Omental fat pad (tissue), 3 donors: ENCODE measurements at regions not wholly inside any gene's neighbourhood (a gene's known extent, or its start where the extent isn't known, plus 50 kb on each side); places are given as distances from the start of the nearest gene placed in this dataset.

Experiments used
- ATAC-seq: fragments of 150-250 bp; one replicate; pipeline ENCODE4 v1.9.1; 2016; ENCODE audit warnings: mild to moderate bottlenecking, moderate library complexity; ENCODE audit not compliant: low FRiP score
- DNase-seq: peaks from one replicate; pipeline ENCODE4 v3.0.0-alpha.2; 2019; ENCODE audit warnings: low spot score
- TF ChIP-seq, protein P1 (sequence below), 3 donors: fragments of 450-650 bp; IDR thresholded peaks; one replicate each; pipeline ENCODE4 v1.5.1; 2016 to 2017; ENCODE audit warnings: antibody characterized with exemption in 3 of 3, mild to moderate bottlenecking in 3 of 3, moderate library complexity in 2 of 3

DNA sequence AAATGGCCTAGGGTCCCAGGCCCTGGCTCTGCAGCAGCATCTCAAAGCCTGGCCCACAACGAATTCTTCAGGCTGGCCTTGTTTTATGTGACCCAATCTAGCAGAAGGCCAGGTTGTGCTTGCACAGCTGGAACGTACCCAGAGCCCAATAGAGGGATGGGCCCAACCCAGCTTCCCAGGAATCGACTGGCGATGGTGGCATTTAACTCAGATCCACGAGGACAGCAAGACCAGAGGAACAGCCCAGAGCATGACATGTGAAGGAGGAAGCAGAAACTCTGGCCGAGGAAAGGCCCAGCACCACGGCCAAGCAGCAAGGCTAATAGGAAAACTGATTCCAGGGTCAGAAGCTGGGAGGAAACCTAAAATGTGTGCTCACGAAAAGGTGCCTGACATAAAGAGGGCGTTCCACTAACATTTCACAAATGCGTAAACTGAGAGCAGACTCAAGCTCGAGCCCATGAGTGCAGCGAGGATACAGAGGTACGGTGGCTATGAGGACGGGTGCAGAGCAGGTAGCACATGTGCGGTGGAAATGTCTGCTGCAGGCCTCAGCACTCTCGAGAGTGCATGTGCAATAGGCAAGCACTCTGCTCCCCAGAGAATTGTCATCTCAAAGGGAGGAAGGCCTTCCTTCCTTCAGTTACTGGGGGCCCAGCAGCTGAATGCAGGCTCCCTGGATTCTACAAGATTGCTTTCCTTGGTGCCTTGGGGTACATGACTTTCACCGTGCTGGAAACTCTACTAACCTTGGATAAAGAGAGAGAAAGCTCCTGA is 156.9 kb upstream of the GLI2 start:
- TF ChIP-seq, protein P1, sequence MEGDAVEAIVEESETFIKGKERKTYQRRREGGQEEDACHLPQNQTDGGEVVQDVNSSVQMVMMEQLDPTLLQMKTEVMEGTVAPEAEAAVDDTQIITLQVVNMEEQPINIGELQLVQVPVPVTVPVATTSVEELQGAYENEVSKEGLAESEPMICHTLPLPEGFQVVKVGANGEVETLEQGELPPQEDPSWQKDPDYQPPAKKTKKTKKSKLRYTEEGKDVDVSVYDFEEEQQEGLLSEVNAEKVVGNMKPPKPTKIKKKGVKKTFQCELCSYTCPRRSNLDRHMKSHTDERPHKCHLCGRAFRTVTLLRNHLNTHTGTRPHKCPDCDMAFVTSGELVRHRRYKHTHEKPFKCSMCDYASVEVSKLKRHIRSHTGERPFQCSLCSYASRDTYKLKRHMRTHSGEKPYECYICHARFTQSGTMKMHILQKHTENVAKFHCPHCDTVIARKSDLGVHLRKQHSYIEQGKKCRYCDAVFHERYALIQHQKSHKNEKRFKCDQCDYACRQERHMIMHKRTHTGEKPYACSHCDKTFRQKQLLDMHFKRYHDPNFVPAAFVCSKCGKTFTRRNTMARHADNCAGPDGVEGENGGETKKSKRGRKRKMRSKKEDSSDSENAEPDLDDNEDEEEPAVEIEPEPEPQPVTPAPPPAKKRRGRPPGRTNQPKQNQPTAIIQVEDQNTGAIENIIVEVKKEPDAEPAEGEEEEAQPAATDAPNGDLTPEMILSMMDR (IDR thresholded peaks at IDR 0.05) = no peak
- DNase-seq (no peak), ATAC-seq (no peak)

DNA sequence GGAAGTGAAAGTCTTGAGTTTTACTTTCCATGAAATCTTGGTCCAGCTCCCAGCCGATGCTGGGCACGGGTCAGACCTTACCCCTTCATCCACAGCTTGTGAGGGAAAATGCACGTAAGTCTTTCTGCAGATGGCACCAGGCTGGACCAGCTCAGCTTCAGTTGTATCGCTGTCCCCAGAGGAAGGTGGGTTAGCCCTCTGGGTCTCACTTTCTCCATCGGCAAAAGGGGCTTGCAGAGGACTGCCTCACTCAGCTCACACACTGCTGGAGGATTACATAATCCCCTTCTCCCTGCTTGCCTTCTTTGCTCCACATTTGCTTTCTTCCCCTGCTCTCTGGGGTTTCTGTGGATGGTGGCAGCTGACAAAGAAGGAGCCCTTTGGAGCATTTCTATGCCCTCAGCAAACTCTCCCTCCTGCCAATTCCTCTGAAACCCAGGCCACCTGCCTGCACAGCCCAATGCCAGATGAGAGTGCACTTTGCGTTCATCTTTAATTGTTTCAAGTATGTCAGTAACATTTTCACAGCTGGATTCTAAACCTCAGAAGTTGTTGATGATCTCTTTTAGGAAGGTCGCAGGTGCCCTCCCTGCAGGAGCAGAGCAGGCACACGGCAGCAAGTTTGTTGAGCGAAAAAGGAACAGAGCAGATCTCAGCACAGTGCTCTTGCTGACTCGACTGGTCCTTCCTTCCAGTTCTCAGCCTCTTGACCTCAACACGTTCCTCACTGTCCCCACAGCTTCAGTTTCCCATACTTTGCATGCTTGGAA is 155.6 kb upstream of the GLI2 start:
- DNase-seq (no peak), ATAC-seq (no peak)
- TF ChIP-seq, protein P1 (IDR thresholded peaks at IDR 0.05) = no peak

DNA sequence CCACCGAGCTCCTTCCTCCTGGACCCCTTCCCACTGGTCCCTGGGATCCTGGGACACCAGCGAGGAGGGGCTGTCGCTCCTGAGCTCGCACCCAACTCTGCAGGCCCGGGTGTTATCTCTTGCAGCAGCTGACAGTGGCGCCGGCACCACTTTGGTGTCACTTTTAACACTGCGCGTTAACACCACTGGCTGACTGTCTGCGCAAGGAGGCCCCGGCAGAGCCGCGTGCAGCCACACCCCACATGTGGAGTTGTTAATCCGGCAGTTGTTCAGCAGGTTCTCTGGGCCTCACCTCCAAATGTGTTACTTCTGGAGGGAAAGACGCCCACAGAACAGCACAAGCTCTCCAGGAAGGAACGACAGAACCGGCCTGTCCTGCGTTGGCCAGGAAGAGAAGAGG is 155.0 kb upstream of the GLI2 start:
- ATAC-seq (peak; percentile 10), DNase-seq (no peak)
- TF ChIP-seq, protein P1 (IDR thresholded peaks at IDR 0.05) = no peak

DNA sequence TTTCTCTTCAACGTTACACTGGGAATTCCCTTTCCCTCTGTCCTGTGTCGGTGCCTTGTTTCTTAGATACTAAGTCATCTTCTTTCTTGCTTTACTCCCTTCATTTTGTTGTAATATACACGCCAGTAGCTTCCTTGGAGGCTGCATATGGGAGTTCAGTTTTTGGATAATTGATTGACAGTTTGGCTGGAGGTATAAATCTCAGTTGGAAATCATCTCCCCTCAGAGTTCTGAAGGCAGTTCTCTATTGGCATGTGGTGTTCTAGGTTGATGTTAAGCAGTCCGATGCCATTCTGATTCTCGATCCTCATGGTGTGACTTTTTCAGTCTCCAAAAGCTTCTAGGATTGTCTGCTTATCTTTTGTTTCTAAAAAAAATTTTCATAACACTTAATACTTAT is 152.5 kb upstream of the GLI2 start:
- no peak for DNase-seq
- ATAC-seq = no peak
- TF ChIP-seq, protein P1 (IDR thresholded peaks at IDR 0.05) = no peak

DNA sequence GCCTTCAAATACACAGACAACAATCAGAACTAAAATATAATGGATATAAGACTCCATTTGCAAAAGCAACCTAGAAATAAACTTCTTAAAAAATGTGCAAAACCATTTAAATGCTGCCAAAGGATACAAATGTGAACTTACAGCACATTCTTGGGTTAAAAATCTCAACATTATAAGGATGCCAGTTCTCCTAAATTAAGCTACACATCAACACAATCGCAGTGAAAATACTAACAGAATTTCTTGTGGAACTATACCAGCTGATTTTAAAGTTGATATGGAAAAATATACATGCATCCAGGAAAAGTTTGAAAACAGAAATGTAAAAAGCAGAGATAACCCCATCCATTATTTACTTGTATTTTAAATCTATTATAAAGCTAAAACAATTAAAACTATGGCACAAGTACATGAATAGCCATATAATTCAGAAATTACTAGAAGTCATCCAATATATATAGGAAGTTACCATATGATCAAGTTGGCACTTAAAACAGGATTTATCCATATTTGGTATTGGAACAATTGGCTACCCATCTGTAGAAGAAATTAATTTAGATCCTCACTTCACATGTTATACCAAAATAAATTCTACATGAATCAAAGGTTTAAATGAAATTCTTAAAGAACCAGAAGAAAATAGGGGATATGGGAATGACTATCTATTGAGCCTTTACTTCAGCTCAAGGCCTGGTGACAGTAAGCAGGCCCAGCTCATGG is 151.7 kb upstream of the GLI2 start:
- no peak for ATAC-seq
- no peak for DNase-seq
- TF ChIP-seq, protein P1 (IDR thresholded peaks at IDR 0.05) = no peak

DNA sequence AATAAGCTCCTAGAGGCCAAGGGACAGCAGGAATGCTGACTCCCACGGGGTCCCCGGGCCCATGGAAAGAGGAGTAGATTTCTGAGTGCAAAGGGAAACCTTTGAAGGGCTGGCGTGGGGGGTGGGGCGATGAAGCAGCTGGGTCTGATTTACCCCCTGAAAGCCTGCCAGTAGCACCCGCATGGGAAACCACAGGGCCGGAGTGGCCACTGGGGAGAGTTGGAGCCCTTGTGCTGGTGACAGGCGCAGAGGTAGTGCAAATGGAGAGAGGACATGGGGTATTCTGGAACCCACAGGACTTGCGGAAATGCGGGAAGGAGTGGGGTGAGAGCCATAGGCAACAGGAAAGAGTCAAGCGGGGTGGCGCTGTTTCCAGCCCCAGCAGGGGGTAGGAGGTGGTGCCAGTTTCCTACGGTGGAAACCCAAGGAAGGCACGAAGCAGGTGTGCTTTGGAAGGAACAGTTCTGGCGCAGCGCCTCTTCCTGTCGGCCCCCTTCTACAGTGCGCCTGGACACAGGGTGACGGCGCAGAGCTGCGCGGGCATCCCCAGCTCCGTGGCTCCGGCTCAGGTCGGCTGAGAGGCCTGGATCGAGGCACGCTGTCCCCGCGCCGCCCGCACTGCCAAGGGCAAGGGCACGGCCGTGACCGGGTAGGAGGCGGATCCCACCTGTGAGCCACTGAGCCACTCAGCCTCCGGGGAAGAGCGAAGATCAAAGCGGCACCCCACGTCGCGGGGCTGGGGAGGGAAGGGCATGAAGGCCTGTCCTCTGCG is 149.0 kb upstream of the GLI2 start:
- TF ChIP-seq, protein P1 (IDR thresholded peaks at IDR 0.05) = no peak
- DNase-seq (no peak), ATAC-seq (no peak)
